ENCODE measurements at regions not wholly inside any gene's neighbourhood (a gene's known extent, or its start where the extent isn't known, plus 50 kb on each side); places are given as distances from the start of the nearest gene placed in this dataset.

DNA sequence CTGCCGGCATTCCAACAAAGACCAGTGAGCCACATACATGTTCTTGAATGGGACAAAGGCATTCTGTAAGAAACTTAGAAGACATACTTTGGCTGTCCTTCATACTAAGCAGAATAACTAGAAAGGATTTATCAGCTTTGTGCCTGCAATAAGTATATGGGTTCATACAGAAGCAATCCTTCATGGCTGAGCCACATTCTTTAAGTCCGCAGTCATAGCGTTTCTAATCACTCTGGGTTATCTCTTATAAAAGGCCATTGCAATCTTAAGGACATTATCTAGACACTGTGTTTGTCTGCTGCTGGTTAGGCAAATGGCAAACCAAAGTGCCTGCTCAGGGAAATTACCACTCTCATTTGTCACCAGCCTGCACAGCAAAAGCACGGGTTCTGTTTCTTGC lies 488.4 kb downstream of the ACTR3B start:
- no peak for ATAC-seq
- TF ChIP-seq ZFP3 (CRISPR knock-in tag; IDR thresholded peaks at IDR 0.05), result no peak
- TF ChIP-seq ZNF70 (CRISPR knock-in tag; IDR thresholded peaks at IDR 0.05), result no peak
- TF ChIP-seq RARB (CRISPR knock-in tag; IDR thresholded peaks at IDR 0.05), result no peak
- no peak for TF ChIP-seq SNAI2 (CRISPR knock-in tag; IDR thresholded peaks at IDR 0.05)
- TF ChIP-seq ZNF565 (CRISPR knock-in tag; conservative IDR thresholded peaks at IDR 0.05; ENCODE audit: low read depth), result no peak
- TF ChIP-seq CSDC2 (CRISPR knock-in tag; IDR thresholded peaks at IDR 0.05), result no peak
- TF ChIP-seq TCF4 (CRISPR knock-in tag; IDR thresholded peaks at IDR 0.05; ENCODE audit: borderline replicate concordance), result no peak
- TF ChIP-seq, protein P1, sequence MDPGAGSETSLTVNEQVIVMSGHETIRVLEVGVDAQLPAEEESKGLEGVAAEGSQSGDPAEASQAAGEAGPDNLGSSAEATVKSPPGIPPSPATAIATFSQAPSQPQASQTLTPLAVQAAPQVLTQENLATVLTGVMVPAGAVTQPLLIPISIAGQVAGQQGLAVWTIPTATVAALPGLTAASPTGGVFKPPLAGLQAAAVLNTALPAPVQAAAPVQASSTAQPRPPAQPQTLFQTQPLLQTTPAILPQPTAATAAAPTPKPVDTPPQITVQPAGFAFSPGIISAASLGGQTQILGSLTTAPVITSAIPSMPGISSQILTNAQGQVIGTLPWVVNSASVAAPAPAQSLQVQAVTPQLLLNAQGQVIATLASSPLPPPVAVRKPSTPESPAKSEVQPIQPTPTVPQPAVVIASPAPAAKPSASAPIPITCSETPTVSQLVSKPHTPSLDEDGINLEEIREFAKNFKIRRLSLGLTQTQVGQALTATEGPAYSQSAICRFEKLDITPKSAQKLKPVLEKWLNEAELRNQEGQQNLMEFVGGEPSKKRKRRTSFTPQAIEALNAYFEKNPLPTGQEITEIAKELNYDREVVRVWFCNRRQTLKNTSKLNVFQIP (CRISPR knock-in tag; IDR thresholded peaks at IDR 0.05; ENCODE audit: borderline replicate concordance, low read depth), result no peak
- TF ChIP-seq, protein P2, sequence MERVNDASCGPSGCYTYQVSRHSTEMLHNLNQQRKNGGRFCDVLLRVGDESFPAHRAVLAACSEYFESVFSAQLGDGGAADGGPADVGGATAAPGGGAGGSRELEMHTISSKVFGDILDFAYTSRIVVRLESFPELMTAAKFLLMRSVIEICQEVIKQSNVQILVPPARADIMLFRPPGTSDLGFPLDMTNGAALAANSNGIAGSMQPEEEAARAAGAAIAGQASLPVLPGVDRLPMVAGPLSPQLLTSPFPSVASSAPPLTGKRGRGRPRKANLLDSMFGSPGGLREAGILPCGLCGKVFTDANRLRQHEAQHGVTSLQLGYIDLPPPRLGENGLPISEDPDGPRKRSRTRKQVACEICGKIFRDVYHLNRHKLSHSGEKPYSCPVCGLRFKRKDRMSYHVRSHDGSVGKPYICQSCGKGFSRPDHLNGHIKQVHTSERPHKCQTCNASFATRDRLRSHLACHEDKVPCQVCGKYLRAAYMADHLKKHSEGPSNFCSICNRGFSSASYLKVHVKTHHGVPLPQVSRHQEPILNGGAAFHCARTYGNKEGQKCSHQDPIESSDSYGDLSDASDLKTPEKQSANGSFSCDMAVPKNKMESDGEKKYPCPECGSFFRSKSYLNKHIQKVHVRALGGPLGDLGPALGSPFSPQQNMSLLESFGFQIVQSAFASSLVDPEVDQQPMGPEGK (CRISPR knock-in tag; IDR thresholded peaks at IDR 0.05; ENCODE audit: borderline replicate concordance), result no peak
- no peak for TF ChIP-seq GLIS3 (CRISPR knock-in tag; IDR thresholded peaks at IDR 0.05)
- TF ChIP-seq ZC3H10 (CRISPR knock-in tag; IDR thresholded peaks at IDR 0.05), result no peak
- TF ChIP-seq, protein P3, sequence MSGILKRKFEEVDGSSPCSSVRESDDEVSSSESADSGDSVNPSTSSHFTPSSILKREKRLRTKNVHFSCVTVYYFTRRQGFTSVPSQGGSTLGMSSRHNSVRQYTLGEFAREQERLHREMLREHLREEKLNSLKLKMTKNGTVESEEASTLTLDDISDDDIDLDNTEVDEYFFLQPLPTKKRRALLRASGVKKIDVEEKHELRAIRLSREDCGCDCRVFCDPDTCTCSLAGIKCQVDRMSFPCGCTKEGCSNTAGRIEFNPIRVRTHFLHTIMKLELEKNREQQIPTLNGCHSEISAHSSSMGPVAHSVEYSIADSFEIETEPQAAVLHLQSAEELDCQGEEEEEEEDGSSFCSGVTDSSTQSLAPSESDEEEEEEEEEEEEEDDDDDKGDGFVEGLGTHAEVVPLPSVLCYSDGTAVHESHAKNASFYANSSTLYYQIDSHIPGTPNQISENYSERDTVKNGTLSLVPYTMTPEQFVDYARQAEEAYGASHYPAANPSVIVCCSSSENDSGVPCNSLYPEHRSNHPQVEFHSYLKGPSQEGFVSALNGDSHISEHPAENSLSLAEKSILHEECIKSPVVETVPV (CRISPR knock-in tag; IDR thresholded peaks at IDR 0.05), result no peak
- no peak for TF ChIP-seq TOX (CRISPR knock-in tag; IDR thresholded peaks at IDR 0.05; ENCODE audit: borderline replicate concordance)
- no peak for TF ChIP-seq ARNTL (CRISPR knock-in tag; IDR thresholded peaks at IDR 0.05; ENCODE audit: borderline replicate concordance, low read depth)
- no peak for TF ChIP-seq ZFP30 (CRISPR knock-in tag; IDR thresholded peaks at IDR 0.05)
- TF ChIP-seq, protein P4, sequence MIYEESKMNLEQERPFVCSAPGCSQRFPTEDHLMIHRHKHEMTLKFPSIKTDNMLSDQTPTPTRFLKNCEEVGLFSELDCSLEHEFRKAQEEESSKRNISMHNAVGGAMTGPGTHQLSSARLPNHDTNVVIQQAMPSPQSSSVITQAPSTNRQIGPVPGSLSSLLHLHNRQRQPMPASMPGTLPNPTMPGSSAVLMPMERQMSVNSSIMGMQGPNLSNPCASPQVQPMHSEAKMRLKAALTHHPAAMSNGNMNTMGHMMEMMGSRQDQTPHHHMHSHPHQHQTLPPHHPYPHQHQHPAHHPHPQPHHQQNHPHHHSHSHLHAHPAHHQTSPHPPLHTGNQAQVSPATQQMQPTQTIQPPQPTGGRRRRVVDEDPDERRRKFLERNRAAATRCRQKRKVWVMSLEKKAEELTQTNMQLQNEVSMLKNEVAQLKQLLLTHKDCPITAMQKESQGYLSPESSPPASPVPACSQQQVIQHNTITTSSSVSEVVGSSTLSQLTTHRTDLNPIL (CRISPR knock-in tag; IDR thresholded peaks at IDR 0.05; ENCODE audit: low read depth), result no peak
- TF ChIP-seq, protein P5, sequence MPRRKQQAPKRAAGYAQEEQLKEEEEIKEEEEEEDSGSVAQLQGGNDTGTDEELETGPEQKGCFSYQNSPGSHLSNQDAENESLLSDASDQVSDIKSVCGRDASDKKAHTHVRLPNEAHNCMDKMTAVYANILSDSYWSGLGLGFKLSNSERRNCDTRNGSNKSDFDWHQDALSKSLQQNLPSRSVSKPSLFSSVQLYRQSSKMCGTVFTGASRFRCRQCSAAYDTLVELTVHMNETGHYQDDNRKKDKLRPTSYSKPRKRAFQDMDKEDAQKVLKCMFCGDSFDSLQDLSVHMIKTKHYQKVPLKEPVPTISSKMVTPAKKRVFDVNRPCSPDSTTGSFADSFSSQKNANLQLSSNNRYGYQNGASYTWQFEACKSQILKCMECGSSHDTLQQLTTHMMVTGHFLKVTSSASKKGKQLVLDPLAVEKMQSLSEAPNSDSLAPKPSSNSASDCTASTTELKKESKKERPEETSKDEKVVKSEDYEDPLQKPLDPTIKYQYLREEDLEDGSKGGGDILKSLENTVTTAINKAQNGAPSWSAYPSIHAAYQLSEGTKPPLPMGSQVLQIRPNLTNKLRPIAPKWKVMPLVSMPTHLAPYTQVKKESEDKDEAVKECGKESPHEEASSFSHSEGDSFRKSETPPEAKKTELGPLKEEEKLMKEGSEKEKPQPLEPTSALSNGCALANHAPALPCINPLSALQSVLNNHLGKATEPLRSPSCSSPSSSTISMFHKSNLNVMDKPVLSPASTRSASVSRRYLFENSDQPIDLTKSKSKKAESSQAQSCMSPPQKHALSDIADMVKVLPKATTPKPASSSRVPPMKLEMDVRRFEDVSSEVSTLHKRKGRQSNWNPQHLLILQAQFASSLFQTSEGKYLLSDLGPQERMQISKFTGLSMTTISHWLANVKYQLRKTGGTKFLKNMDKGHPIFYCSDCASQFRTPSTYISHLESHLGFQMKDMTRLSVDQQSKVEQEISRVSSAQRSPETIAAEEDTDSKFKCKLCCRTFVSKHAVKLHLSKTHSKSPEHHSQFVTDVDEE (CRISPR knock-in tag; IDR thresholded peaks at IDR 0.05), result no peak
- no peak for TF ChIP-seq ISL1 (CRISPR knock-in tag; IDR thresholded peaks at IDR 0.05)
- TF ChIP-seq ZNF8 (CRISPR knock-in tag; IDR thresholded peaks at IDR 0.05), result no peak
- TF ChIP-seq BACH2 (CRISPR knock-in tag; IDR thresholded peaks at IDR 0.05; ENCODE audit: borderline replicate concordance), result no peak

DNA sequence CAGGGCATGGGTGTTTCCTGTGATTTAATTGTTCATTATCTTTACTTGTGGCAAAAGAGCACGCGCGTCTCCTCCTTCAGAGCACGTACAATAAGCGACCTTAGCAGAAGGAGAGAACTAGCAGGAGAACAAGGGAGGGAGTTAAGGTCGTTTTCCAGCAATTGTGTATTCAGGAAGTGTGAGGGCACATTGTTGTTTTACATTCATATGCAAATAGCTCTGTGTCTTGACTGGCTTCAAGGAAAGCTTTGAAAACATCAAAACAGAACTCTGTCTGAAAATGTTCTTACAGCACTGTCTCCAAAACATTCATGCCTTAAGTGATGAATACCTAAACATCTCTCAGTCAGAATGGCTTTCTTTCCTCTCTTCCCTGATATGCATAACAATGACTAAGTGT lies 499.1 kb downstream of the ACTR3B start:
- TF ChIP-seq ZNF70 (CRISPR knock-in tag; IDR thresholded peaks at IDR 0.05) (no peak), ISL1 (CRISPR knock-in tag; IDR thresholded peaks at IDR 0.05) (no peak), OSR1 (CRISPR knock-in tag; IDR thresholded peaks at IDR 0.05) (no peak), GLIS3 (CRISPR knock-in tag; IDR thresholded peaks at IDR 0.05) (no peak), SNAI2 (CRISPR knock-in tag; IDR thresholded peaks at IDR 0.05) (no peak), ZNF565 (CRISPR knock-in tag; conservative IDR thresholded peaks at IDR 0.05; ENCODE audit: low read depth) (no peak), BACH2 (CRISPR knock-in tag; IDR thresholded peaks at IDR 0.05; ENCODE audit: borderline replicate concordance) (no peak), ZC3H10 (CRISPR knock-in tag; IDR thresholded peaks at IDR 0.05) (no peak), RARB (CRISPR knock-in tag; IDR thresholded peaks at IDR 0.05) (no peak), TOX (CRISPR knock-in tag; IDR thresholded peaks at IDR 0.05; ENCODE audit: borderline replicate concordance) (no peak)
- TF ChIP-seq, protein P2 (CRISPR knock-in tag; IDR thresholded peaks at IDR 0.05; ENCODE audit: borderline replicate concordance), result no peak
- TF ChIP-seq, protein P1 (CRISPR knock-in tag; IDR thresholded peaks at IDR 0.05; ENCODE audit: borderline replicate concordance, low read depth), result no peak
- ATAC-seq, result no peak

All from SK-N-SH treated with all-trans-retinoic acid at 6 μM for 48 hours (cell line).